Activated naive CD8-positive, alpha-beta T cell (primary cell): ENCODE measurements at regions not wholly inside any gene's neighbourhood (a gene's known extent, or its start where the extent isn't known, plus 50 kb on each side); places are given as distances from the start of the nearest gene placed in this dataset.

Experiments
- H3K27ac Mint-ChIP-seq: one replicate; pipeline ENCODE4 v1.8.0; 2021; ENCODE audit warnings: mixed read lengths
- H3K27me3 Mint-ChIP-seq: one replicate; pipeline ENCODE4 v1.8.0; 2021; ENCODE audit warnings: mixed read lengths
- H3K36me3 Mint-ChIP-seq: one replicate; pipeline ENCODE4 v1.8.0; 2021; ENCODE audit warnings: mixed read lengths
- H3K4me1 Mint-ChIP-seq: one replicate; pipeline ENCODE4 v1.8.0; 2021; ENCODE audit warnings: low read depth, mixed read lengths
- H3K4me3 Mint-ChIP-seq: one replicate; pipeline ENCODE4 v1.8.0; 2021; ENCODE audit warnings: mild to moderate bottlenecking, mixed read lengths
- H3K9me3 Mint-ChIP-seq: one replicate; pipeline ENCODE4 v1.8.0; 2021; ENCODE audit warnings: low read depth, mixed read lengths

GRCh38 chr12:94769776-94770759 is 119.7 kb upstream of the TMCC3 start:
- Mint-ChIP-seq H3K4me1 (peaks cover 4% of the 10 kb centered on the region), H3K9me3 (no peaks in the 10 kb centered on the region), H3K36me3 (no peaks in the 10 kb centered on the region), H3K4me3 (no peak overlapping the region), H3K27me3 (peaks cover 15% of the 10 kb centered on the region), H3K27ac (no peak overlapping the region)

GRCh38 chr12:94769047-94769420 is 118.7 kb upstream of the TMCC3 start:
- peaks cover 15% of the 10 kb centered on the region for H3K27me3 Mint-ChIP-seq
- no peak overlapping the region for H3K27ac Mint-ChIP-seq
- H3K9me3 Mint-ChIP-seq, result no peaks in the 10 kb centered on the region
- H3K4me3 Mint-ChIP-seq, result no peak overlapping the region
- no peaks in the 10 kb centered on the region for H3K36me3 Mint-ChIP-seq
- peaks cover 4% of the 10 kb centered on the region for H3K4me1 Mint-ChIP-seq

GRCh38 chr12:94768398-94769046 is 118.2 kb upstream of the TMCC3 start:
- no peaks in the 10 kb centered on the region for H3K36me3 Mint-ChIP-seq
- no peak overlapping the region for H3K27ac Mint-ChIP-seq
- H3K4me3 Mint-ChIP-seq, result no peak overlapping the region
- peaks cover 15% of the 10 kb centered on the region for H3K27me3 Mint-ChIP-seq
- H3K9me3 Mint-ChIP-seq, result no peaks in the 10 kb centered on the region
- H3K4me1 Mint-ChIP-seq, result peaks cover 4% of the 10 kb centered on the region

DNA sequence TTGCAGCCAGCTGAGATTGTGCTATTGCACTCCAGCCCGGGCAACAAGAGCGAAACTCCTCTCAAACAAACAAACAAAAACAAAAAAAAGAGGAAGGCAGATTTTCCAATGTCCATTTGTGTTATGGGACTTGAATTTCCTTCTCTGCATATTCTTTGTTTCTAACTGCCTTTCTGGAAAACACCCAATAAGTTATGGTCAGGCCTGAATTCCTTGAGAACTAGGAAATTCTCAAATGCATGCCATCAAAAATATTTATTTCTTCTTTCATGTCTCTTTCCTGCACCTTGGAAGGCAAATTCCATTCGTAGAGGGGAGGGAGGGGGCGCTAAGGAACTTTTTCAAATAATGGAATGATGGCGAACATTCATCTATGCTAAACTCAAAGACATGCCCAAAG is 117.6 kb upstream of the TMCC3 start:
- Mint-ChIP-seq H3K27me3 (peaks cover 15% of the 10 kb centered on the region), H3K27ac (no peak overlapping the region), H3K9me3 (no peaks in the 10 kb centered on the region), H3K4me3 (no peak overlapping the region), H3K36me3 (no peaks in the 10 kb centered on the region), H3K4me1 (peaks cover 4% of the 10 kb centered on the region)

GRCh38 chr12:94766397-94766796 is 116.0 kb upstream of the TMCC3 start:
- peaks cover 4% of the 10 kb centered on the region for H3K4me1 Mint-ChIP-seq
- no peaks in the 10 kb centered on the region for H3K36me3 Mint-ChIP-seq
- H3K4me3 Mint-ChIP-seq, result no peak overlapping the region
- no peak overlapping the region for H3K27ac Mint-ChIP-seq
- no peaks in the 10 kb centered on the region for H3K9me3 Mint-ChIP-seq
- peaks cover 12% of the 10 kb centered on the region for H3K27me3 Mint-ChIP-seq

GRCh38 chr12:94763462-94763861 is 113.1 kb upstream of the TMCC3 start:
- no peak overlapping the region for H3K27ac Mint-ChIP-seq
- H3K27me3 Mint-ChIP-seq, result peaks cover 8% of the 10 kb centered on the region
- no peaks in the 10 kb centered on the region for H3K4me1 Mint-ChIP-seq
- no peaks in the 10 kb centered on the region for H3K9me3 Mint-ChIP-seq
- H3K4me3 Mint-ChIP-seq, result no peak overlapping the region
- H3K36me3 Mint-ChIP-seq, result no peaks in the 10 kb centered on the region

DNA sequence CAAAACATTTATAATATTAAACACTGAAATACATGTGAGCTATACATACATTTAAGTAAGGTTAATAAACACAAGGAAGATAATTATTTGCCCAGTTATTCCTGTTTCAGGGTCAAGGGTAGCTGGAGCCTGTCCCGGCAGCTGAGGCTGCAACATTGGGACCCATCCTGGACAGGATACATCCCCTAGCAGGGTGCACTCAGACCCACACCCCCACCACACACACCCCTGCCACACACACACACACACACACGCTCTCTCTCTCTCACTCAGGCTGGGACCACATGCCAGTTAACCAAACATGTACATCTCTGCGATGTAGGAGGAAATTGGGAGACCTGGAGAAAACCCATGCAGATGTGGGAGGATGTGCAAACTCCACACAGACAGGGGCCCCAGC is 112.6 kb upstream of the TMCC3 start:
- Mint-ChIP-seq H3K4me3 (no peak overlapping the region), H3K27me3 (peaks cover 8% of the 10 kb centered on the region), H3K36me3 (no peaks in the 10 kb centered on the region), H3K4me1 (no peaks in the 10 kb centered on the region), H3K27ac (no peak overlapping the region), H3K9me3 (no peaks in the 10 kb centered on the region)

DNA sequence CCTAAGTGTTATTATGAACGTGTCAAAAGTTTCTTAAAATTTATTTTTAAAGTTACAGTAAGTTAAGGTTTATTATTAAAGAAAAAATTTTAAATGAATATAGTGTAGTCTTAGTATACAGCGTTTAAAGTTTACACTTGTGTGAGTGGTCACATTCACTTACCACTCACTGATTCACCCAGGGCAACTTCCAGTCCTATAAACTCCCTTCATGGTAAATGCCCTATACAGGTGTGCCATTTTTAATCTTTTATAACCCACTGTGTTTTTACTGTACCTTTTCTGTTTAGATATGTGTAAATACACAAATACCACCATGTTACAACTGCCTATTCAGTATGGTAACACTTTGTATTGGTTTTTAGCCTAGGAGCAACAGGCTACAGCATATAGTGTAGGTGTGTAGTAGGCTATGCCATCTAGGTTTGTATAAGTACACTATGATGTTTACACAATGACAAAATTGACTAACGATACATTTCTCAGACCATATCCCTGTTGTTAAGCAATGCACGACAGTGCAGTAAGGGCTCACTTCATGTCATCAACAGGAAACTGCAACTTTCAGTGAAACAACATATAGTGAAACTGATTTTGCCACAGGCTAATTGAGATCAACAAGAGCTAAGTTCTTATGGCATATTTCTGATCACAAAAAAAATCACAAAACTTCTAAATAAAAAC is 112.0 kb upstream of the TMCC3 start:
- Mint-ChIP-seq H3K4me3 (no peak overlapping the region), H3K4me1 (no peaks in the 10 kb centered on the region), H3K9me3 (no peaks in the 10 kb centered on the region), H3K27me3 (peaks cover 8% of the 10 kb centered on the region), H3K27ac (no peak overlapping the region), H3K36me3 (no peaks in the 10 kb centered on the region)

DNA sequence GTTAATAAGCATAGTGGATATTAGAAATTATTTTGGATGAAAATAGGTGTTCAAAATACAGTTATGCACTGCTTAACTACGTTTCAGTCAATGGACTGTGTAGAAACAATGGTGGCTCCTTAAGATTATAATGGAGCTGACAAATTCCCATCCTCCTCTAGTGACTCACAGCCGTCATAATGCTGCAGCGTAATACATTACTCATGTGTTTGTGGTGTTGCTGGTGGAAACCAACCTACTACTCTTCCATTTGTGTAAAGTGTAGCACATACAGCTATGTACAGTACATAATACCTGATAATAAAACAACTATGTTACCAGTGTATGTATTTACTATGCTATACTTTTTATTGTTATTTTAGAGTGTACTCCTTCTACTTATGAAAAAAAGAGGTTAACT is 111.2 kb upstream of the TMCC3 start:
- H3K36me3 Mint-ChIP-seq, result no peaks in the 10 kb centered on the region
- no peak overlapping the region for H3K27ac Mint-ChIP-seq
- peaks cover 5% of the 10 kb centered on the region for H3K27me3 Mint-ChIP-seq
- H3K4me1 Mint-ChIP-seq, result no peaks in the 10 kb centered on the region
- H3K9me3 Mint-ChIP-seq, result no peaks in the 10 kb centered on the region
- H3K4me3 Mint-ChIP-seq, result no peak overlapping the region

DNA sequence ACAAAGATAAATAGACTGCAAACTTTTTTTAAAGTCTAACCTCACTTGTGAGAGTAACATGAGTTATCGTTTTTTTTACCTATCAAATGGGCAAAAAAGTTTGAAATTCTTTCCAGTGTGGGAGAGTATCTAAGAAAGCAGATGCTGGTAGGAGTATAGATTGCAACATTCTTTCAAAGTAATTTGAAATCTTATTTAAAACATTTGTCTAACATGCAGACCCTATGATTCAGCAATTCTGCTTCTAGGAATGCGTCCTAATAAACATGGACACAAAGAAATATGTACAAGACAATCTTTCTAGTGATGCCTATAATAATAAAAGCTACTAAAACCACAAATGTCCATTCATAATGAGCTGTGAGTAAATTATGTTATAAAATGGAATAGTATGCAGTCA is 110.4 kb upstream of the TMCC3 start:
- no peak overlapping the region for H3K4me3 Mint-ChIP-seq
- H3K27me3 Mint-ChIP-seq, result no peaks in the 10 kb centered on the region
- H3K36me3 Mint-ChIP-seq, result no peaks in the 10 kb centered on the region
- H3K27ac Mint-ChIP-seq, result no peak overlapping the region
- no peaks in the 10 kb centered on the region for H3K9me3 Mint-ChIP-seq
- no peaks in the 10 kb centered on the region for H3K4me1 Mint-ChIP-seq

GRCh38 chr12:94756789-94757188 is 106.4 kb upstream of the TMCC3 start:
- H3K9me3 Mint-ChIP-seq, result no peaks in the 10 kb centered on the region
- no peak overlapping the region for H3K27ac Mint-ChIP-seq
- H3K4me1 Mint-ChIP-seq, result no peaks in the 10 kb centered on the region

GRCh38 chr12:94755598-94755997 is 105.2 kb upstream of the TMCC3 start:
- Mint-ChIP-seq H3K36me3 (no peaks in the 10 kb centered on the region), H3K4me1 (no peaks in the 10 kb centered on the region), H3K27ac (no peak overlapping the region), H3K27me3 (peaks cover 9% of the 10 kb centered on the region), H3K4me3 (no peak overlapping the region), H3K9me3 (no peaks in the 10 kb centered on the region)

More at GRCh38 chr12:94756789-94757188, 106.4 kb upstream of the TMCC3 start:
- Mint-ChIP-seq H3K27me3 (peaks cover 7% of the 10 kb centered on the region), H3K4me3 (no peak overlapping the region), H3K36me3 (no peaks in the 10 kb centered on the region)

DNA sequence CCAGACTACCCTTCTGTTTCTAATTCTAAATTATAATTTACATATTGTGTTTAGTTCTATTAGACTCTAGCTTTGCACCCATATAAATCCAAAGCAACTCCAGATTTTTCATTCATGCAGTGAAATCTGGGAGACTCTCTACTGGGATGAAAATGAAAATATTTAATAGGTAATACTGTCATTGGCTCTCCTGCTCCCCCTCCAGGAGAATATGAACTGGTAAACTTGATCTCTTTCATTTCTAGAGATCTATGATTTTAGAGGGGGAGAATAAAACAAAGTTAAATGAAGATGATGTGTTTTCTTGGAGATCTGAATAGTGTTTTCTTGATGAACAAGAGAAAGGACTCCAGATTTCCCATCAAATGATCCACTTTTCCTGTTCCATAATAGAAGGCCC is 104.3 kb upstream of the TMCC3 start:
- Mint-ChIP-seq H3K4me1 (no peaks in the 10 kb centered on the region), H3K9me3 (no peaks in the 10 kb centered on the region), H3K4me3 (no peak overlapping the region), H3K27me3 (peaks cover 11% of the 10 kb centered on the region), H3K36me3 (no peaks in the 10 kb centered on the region), H3K27ac (no peak overlapping the region)

GRCh38 chr12:94753036-94753679 is 102.8 kb upstream of the TMCC3 start:
- Mint-ChIP-seq H3K27me3 (peaks cover 11% of the 10 kb centered on the region), H3K27ac (no peak overlapping the region), H3K4me3 (no peak overlapping the region), H3K4me1 (no peaks in the 10 kb centered on the region), H3K9me3 (no peaks in the 10 kb centered on the region), H3K36me3 (no peaks in the 10 kb centered on the region)

GRCh38 chr12:94750864-94751263 is 100.5 kb upstream of the TMCC3 start:
- Mint-ChIP-seq H3K4me1 (no peaks in the 10 kb centered on the region), H3K27me3 (peaks cover 11% of the 10 kb centered on the region), H3K27ac (no peak overlapping the region), H3K36me3 (no peaks in the 10 kb centered on the region), H3K4me3 (no peak overlapping the region), H3K9me3 (no peaks in the 10 kb centered on the region)
